Nephron (organoid): ENCODE measurements at regions not wholly inside any gene's neighbourhood (a gene's known extent, or its start where the extent isn't known, plus 50 kb on each side); places are given as distances from the start of the nearest gene placed in this dataset.

Experiments
- H3K27ac Mint-ChIP-seq, 3 experiments: 2 replicates each; pipeline ENCODE4 v1.8.0; 2020; ENCODE audit warnings: mixed read lengths in 3 of 3, mild to moderate bottlenecking in 2 of 3, moderate library complexity in 1 of 3
- H3K27me3 Mint-ChIP-seq: 2 replicates; pipeline ENCODE4 v1.8.0; 2021; ENCODE audit warnings: low read depth, mild to moderate bottlenecking, moderate library complexity, mixed read lengths
- H3K36me3 Mint-ChIP-seq: 2 replicates; pipeline ENCODE4 v1.8.0; 2020; ENCODE audit warnings: low read depth, mixed read lengths
- H3K4me1 Mint-ChIP-seq: 2 replicates; pipeline ENCODE4 v1.8.0; 2020; ENCODE audit warnings: mixed read lengths
- H3K4me3 Mint-ChIP-seq, 3 experiments: 2 replicates each; pipeline ENCODE4 v1.8.0; 2020; ENCODE audit warnings: mild to moderate bottlenecking in 3 of 3, mixed read lengths in 3 of 3, moderate library complexity in 2 of 3
- H3K9me3 Mint-ChIP-seq: 2 replicates; pipeline ENCODE4 v1.8.0; 2020; ENCODE audit warnings: mixed read lengths
- TF ChIP-seq, protein P1 (sequence below), 3 experiments: fragments of 200-600 bp; sonication (generic); IDR thresholded peaks; one replicate each; pipeline ENCODE4 v1.5.0; 2021; ENCODE audit warnings: antibody characterized with exemption in 3 of 3; ENCODE audit not compliant: unreplicated experiment in 3 of 3

DNA sequence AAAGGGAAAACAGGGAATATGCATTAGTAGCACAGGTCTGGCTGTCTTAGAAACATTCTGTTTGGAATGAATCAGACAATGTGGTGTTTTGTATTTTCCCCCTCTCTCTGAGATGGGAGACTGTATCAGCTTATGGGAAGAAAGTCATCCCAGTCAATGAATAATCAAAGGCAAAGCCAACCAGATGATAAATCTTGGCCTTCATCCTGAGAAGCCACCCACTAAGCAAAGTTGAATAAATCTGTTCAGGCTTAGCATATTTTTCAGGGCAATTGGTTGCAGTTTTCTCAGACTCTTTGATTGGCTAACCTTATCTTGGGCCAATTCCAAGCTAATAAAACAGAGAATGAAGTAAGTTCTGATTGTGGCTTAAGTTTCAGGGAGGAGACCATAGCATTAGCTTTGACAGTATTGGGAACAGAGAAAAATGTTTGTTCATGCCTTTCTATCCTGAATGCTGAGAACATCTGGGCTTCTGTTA is 63.6 kb upstream of the ARL8B start:
- no peaks in the 10 kb centered on the region for H3K9me3 Mint-ChIP-seq
- peaks cover 21% of the 10 kb centered on the region for H3K4me1 Mint-ChIP-seq
- no peaks in the 10 kb centered on the region for H3K36me3 Mint-ChIP-seq
- H3K27ac Mint-ChIP-seq, result peak overlapping the region; percentile 63 to 73 (median 66)
- H3K4me3 Mint-ChIP-seq, result no peak overlapping the region
- peaks cover 29% of the 10 kb centered on the region for H3K27me3 Mint-ChIP-seq
- TF ChIP-seq, protein P1, sequence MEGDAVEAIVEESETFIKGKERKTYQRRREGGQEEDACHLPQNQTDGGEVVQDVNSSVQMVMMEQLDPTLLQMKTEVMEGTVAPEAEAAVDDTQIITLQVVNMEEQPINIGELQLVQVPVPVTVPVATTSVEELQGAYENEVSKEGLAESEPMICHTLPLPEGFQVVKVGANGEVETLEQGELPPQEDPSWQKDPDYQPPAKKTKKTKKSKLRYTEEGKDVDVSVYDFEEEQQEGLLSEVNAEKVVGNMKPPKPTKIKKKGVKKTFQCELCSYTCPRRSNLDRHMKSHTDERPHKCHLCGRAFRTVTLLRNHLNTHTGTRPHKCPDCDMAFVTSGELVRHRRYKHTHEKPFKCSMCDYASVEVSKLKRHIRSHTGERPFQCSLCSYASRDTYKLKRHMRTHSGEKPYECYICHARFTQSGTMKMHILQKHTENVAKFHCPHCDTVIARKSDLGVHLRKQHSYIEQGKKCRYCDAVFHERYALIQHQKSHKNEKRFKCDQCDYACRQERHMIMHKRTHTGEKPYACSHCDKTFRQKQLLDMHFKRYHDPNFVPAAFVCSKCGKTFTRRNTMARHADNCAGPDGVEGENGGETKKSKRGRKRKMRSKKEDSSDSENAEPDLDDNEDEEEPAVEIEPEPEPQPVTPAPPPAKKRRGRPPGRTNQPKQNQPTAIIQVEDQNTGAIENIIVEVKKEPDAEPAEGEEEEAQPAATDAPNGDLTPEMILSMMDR (IDR thresholded peaks at IDR 0.05; ENCODE audit: unreplicated experiment in 3 of 3), result no peak

DNA sequence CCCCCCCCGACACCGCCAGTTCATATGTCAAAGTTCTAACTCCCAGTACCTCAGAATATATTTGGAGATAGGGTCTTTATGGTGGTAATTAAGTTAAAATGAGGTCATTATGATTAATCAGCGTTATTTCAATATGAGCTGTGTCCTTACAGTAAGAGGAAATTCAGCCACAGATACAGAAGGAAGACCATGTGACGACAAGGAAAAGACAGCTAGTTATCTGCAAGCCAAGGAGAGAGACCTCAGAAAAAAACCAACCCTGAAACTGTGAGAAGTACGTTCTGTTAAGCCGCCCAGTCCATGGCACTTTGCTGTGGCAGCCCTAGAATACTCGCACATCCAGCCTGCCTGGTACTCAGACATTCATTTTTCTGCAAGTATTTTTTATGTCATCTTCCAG is 62.3 kb upstream of the ARL8B start:
- Mint-ChIP-seq H3K4me1 (peaks cover 20% of the 10 kb centered on the region), H3K4me3 (no peak overlapping the region), H3K36me3 (no peaks in the 10 kb centered on the region), H3K27me3 (peaks cover 31% of the 10 kb centered on the region), H3K27ac (no peak overlapping the region), H3K9me3 (no peaks in the 10 kb centered on the region)
- TF ChIP-seq, protein P1 (IDR thresholded peaks at IDR 0.05; ENCODE audit: unreplicated experiment in 3 of 3), result no peak

DNA sequence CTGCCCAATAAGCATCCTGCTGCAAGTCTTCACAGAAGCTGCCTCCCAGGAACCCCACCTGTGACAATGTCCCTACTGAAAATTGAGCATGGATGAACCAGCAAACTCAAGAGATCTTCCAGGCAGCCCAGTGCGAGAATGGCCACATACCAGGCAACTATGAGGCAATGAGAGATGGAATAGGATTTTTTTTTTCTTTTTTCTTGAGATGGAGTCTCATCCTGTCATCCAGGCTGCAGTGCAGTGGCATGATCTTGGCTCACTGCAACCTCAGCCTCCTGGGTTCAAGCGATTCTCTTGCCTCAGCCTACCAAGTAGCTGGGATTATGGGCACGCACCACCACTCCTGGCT is 60.9 kb upstream of the ARL8B start:
- TF ChIP-seq, protein P1 (IDR thresholded peaks at IDR 0.05; ENCODE audit: unreplicated experiment in 3 of 3), result no peak
- no peaks in the 10 kb centered on the region for H3K9me3 Mint-ChIP-seq
- H3K4me3 Mint-ChIP-seq, result no peak overlapping the region
- no peaks in the 10 kb centered on the region for H3K36me3 Mint-ChIP-seq
- H3K27me3 Mint-ChIP-seq, result peaks cover 27% of the 10 kb centered on the region
- H3K27ac Mint-ChIP-seq, result no peak overlapping the region
- peaks cover 20% of the 10 kb centered on the region for H3K4me1 Mint-ChIP-seq

- H3K4me1 Mint-ChIP-seq, result peaks cover 4% of the 10 kb centered on the region
- H3K27ac Mint-ChIP-seq, result no peak overlapping the region
- H3K36me3 Mint-ChIP-seq, result no peaks in the 10 kb centered on the region
- no peaks in the 10 kb centered on the region for H3K9me3 Mint-ChIP-seq
- TF ChIP-seq, protein P1 (IDR thresholded peaks at IDR 0.05; ENCODE audit: unreplicated experiment in 3 of 3), result no peak
- H3K27me3 Mint-ChIP-seq, result peaks cover 26% of the 10 kb centered on the region
- H3K4me3 Mint-ChIP-seq, result no peak overlapping the region
Observed at GRCh38 chr3:5063724-5064123, 58.4 kb upstream of the ARL8B start.

- Mint-ChIP-seq H3K27me3 (peaks cover 30% of the 10 kb centered on the region), H3K9me3 (no peaks in the 10 kb centered on the region), H3K4me3 (no peak overlapping the region), H3K36me3 (no peaks in the 10 kb centered on the region), H3K4me1 (no peaks in the 10 kb centered on the region), H3K27ac (no peak overlapping the region)
- TF ChIP-seq, protein P1 (IDR thresholded peaks at IDR 0.05; ENCODE audit: unreplicated experiment in 3 of 3), result no peak
Observed at GRCh38 chr3:5068531-5069050, 53.5 kb upstream of the ARL8B start.

DNA sequence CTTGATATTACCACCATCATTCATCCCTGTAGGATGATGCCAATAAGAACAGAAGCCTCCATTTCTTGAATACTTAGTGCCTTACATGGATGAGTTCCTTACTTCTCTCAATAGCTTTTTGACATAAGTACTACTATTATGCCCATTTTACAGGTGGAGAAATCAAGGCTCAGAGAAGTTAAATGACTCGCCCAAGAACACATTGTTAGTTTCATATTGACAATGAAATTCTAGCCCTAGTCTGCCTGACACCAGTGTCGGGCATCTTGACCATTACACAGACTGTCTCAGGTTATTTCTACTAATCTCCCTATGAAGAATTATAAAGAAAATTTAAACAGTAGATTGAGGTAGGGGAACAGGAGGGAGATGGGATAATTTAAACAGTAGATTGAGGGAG is 52.5 kb upstream of the ARL8B start:
- TF ChIP-seq, protein P1 (IDR thresholded peaks at IDR 0.05; ENCODE audit: unreplicated experiment in 3 of 3), result no peak
- no peak overlapping the region for H3K27ac Mint-ChIP-seq
- H3K4me1 Mint-ChIP-seq, result no peaks in the 10 kb centered on the region
- no peaks in the 10 kb centered on the region for H3K9me3 Mint-ChIP-seq
- no peak overlapping the region for H3K4me3 Mint-ChIP-seq
- no peaks in the 10 kb centered on the region for H3K36me3 Mint-ChIP-seq
- peaks cover 31% of the 10 kb centered on the region for H3K27me3 Mint-ChIP-seq
